Endothelial cell of umbilical vein (primary cell): ENCODE measurements at regions not wholly inside any gene's neighbourhood (a gene's known extent, or its start where the extent isn't known, plus 50 kb on each side); places are given as distances from the start of the nearest gene placed in this dataset.

ENCODE experiments used
- BruUV-seq: library from RNA; stranded (reverse); fragments of 400-500 nt; replicated peaks from 2 replicates; lab custom pipeline; 2021; lab: Mats Ljungman, UMichigan
- CTCF ChIA-PET: fragments of 300-600, 350-600 bp; sonication (Branson Sonifier 250); formaldehyde crosslinking; loops from one replicate; lab custom pipeline; 2021; ENCODE audit warnings: antibody characterized with exemption, inconsistent platforms; lab: Charles Lee
- POLR2A ChIA-PET: fragments of 300-600, 350-600 bp; sonication (Branson Sonifier 250); formaldehyde crosslinking; loops from one replicate; lab custom pipeline; 2021; ENCODE audit warnings: antibody characterized with exemption, inconsistent platforms; lab: Charles Lee
- DNase-seq: peaks from one replicate; pipeline ENCODE4 v3.0.0-alpha.2; 2011; ENCODE audit warnings: low read depth, low spot score
- FAIRE-seq: peaks from 2 replicates; lab custom pipeline; 2011; peaks lifted over from hg19 to GRCh38; lab: Jason Lieb, UNC
- H2AFZ ChIP-seq: 2 replicates; pipeline ENCODE4 v1.6.0; 2012; ENCODE audit warnings: low read depth, low read length, control low read depth, inconsistent platforms
- H3K27ac ChIP-seq: 2 replicates; pipeline ENCODE4 v1.5.1; 2011; ENCODE audit warnings: low read depth, mild to moderate bottlenecking, control low read depth, low read length, moderate library complexity; ENCODE audit not compliant: insufficient read depth
- H3K27me3 ChIP-seq, 2 experiments: 2 replicates each; pipeline versions ENCODE4 v1.6.0 to v1.6.1; 2011; ENCODE audit warnings: low read length in 2 of 2, mixed read lengths in 1 of 2; ENCODE audit not compliant: control insufficient read depth in 2 of 2, insufficient read depth in 2 of 2
- H3K36me3 ChIP-seq, 2 experiments: 2 replicates in 1 of 2; 3 replicates in 1 of 2; pipeline ENCODE4 v1.5.1; 2011; ENCODE audit warnings: low read length in 2 of 2, mild to moderate bottlenecking in 1 of 2, moderate library complexity in 1 of 2; ENCODE audit not compliant: control insufficient read depth in 2 of 2, insufficient read depth in 2 of 2; ENCODE audit errors: extremely low read depth in 1 of 2
- H3K4me1 ChIP-seq: 3 replicates; pipeline ENCODE4 v1.5.1; 2011; ENCODE audit warnings: mild to moderate bottlenecking, low read length; ENCODE audit not compliant: control insufficient read depth, insufficient read depth; ENCODE audit errors: extremely low read depth
- H3K4me2 ChIP-seq: 2 replicates; pipeline ENCODE4 v1.6.1; 2011; ENCODE audit warnings: low read length, control low read depth, mixed read lengths; ENCODE audit not compliant: insufficient read depth
- H3K4me3 ChIP-seq, 3 experiments: fragments of 200-600 bp in 1 of 3; sonication (generic), shearing (Covaris generic) in 1 of 3; replicated peaks in 1 of 3; 2 replicates each; pipeline ENCODE4 v1.5.1; 2011 to 2016; ENCODE audit warnings: control low read depth in 3 of 3, low read length in 3 of 3, mild to moderate bottlenecking in 2 of 3, inconsistent platforms in 1 of 3, low read depth in 1 of 3, moderate library complexity in 1 of 3; ENCODE audit not compliant: insufficient read depth in 1 of 3
- H3K79me2 ChIP-seq: 2 replicates; pipeline ENCODE4 v1.6.0; 2012; ENCODE audit warnings: low read length, inconsistent platforms; ENCODE audit not compliant: control insufficient read depth, insufficient read depth
- H3K9ac ChIP-seq: replicated peaks from 2 replicates; pipeline ENCODE3; 2011; ENCODE audit warnings: low read length, control low read depth; ENCODE audit not compliant: insufficient read depth; ENCODE audit errors: extremely low read depth
- H3K9me1 ChIP-seq: replicated peaks from 3 replicates; pipeline ENCODE4 v1.6.0; 2011; ENCODE audit warnings: mild to moderate bottlenecking, low read length; ENCODE audit not compliant: control insufficient read depth, insufficient read depth; ENCODE audit errors: extremely low read depth
- H3K9me3 ChIP-seq: replicated peaks from 2 replicates; pipeline ENCODE4 v1.5.1; 2012; ENCODE audit warnings: low read length, inconsistent platforms; ENCODE audit not compliant: control insufficient read depth, insufficient read depth
- H4K20me1 ChIP-seq: replicated peaks from 2 replicates; pipeline ENCODE3; 2011; ENCODE audit warnings: mild to moderate bottlenecking, low read length; ENCODE audit not compliant: control insufficient read depth, insufficient read depth; ENCODE audit errors: extremely low read depth
- EZH2 ChIP-seq: IDR thresholded peaks from 2 replicates; pipeline ENCODE4 v1.6.1; 2012; ENCODE audit warnings: borderline replicate concordance, low read depth, mild to moderate bottlenecking, moderate library complexity, low read length, inconsistent platforms; ENCODE audit not compliant: severe bottlenecking
- FOS ChIP-seq: IDR thresholded peaks from 2 replicates; pipeline ENCODE4 v1.6.1; 2011; ENCODE audit warnings: mild to moderate bottlenecking, low read length, moderate library complexity, borderline replicate concordance; ENCODE audit not compliant: insufficient read depth
- GATA2 ChIP-seq: IDR thresholded peaks from 2 replicates; pipeline ENCODE4 v1.7.0; 2011; ENCODE audit warnings: low read depth, mild to moderate bottlenecking, moderate library complexity, mixed read lengths, low read length; ENCODE audit not compliant: insufficient read length, insufficient read depth
- JUN ChIP-seq: IDR thresholded peaks from 2 replicates; pipeline ENCODE4 v1.6.1; 2011; ENCODE audit warnings: borderline replicate concordance, low read depth; ENCODE audit not compliant: insufficient read length, insufficient read depth
- MYC ChIP-seq: IDR thresholded peaks from one replicate; pipeline ENCODE4 v1.6.1; 2011; ENCODE audit warnings: mild to moderate bottlenecking, low read depth, low read length
- POLR2A ChIP-seq: IDR thresholded peaks from 2 replicates; pipeline ENCODE4 v1.6.1; 2012; ENCODE audit warnings: low read depth, mild to moderate bottlenecking, control low read depth, low read length
- POLR2AphosphoS5 ChIP-seq: IDR thresholded peaks from 2 replicates; pipeline ENCODE4 v1.6.1; 2012; ENCODE audit warnings: low read depth, mild to moderate bottlenecking, control low read depth, low read length, moderate library complexity; ENCODE audit not compliant: insufficient read depth
- dilution Hi-C: fragments of 300-500 bp; cut with MboI; formaldehyde crosslinking; loops from one replicate; pipeline ENCODE4 v1.15.0; 2019; ENCODE audit warnings: low sequenced_read_pairs; ENCODE audit not compliant: extremely low pct_ligation_motif_present
- intact Hi-C: fragments of 100-400 bp; cut with micrococcal nuclease; formaldehyde crosslinking; loops from one replicate; pipeline ENCODE4 v1.10.0; 2022
- TF ChIP-seq, protein P1 (sequence below), 2 donors: IDR thresholded peaks; 1 replicate in 1 of 2; 2 replicates in 1 of 2; pipeline ENCODE4 v1.5.1; 2011; ENCODE audit warnings: low read length in 2 of 2, mild to moderate bottlenecking in 2 of 2, moderate library complexity in 2 of 2, control low read depth in 1 of 2, inconsistent platforms in 1 of 2, low read depth in 1 of 2; ENCODE audit not compliant: insufficient read depth in 1 of 2; ENCODE audit errors: extremely low read depth in 1 of 2
- TF ChIP-seq, protein P2 (sequence below): IDR thresholded peaks from 2 replicates; pipeline ENCODE4 v1.6.1; 2011; ENCODE audit not compliant: insufficient read depth, insufficient read length

DNA sequence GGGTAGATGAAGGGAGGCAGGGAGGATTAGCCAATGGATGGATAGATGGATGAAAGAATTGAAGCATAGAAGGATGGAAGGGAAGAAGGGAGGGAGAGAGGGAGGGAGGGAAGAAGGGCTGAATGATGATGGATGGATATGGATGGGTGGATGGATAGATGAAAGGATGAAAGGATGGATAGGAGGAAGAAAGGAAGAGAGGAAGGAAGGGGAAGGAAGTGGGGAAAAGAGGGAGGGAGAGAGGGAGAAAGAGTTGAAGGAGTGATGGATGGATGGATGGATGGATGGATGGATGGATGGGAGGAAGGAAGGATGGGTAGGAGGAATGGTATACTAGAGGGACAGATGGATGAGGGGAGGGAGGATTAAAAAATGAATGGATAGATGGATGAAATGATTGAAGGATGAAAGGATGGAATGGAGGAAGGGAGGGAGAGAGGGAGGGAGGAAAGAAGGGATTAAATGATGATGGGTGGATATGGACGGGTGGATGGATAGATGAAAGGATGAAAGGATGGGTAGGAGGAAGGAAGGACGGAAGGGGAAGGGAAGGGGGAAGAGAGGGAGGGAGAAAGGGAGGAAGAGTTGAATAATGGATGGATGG, 145.9 kb downstream of the MN1 start:
- H3K79me2 ChIP-seq: no peaks in the 10 kb centered on the region
- no peak overlapping the region for H3K9ac ChIP-seq
- H3K9me1 ChIP-seq: no peaks in the 10 kb centered on the region
- BruUV-seq: no TSS peak
- DNase-seq (no peak), FAIRE-seq (no peak)
- TF ChIP-seq FOS (no peak), GATA2 (no peak), POLR2A (no peak), POLR2AphosphoS5 (no peak), EZH2 (no peak), MYC (no peak), JUN (no peak)
- TF ChIP-seq, protein P1, sequence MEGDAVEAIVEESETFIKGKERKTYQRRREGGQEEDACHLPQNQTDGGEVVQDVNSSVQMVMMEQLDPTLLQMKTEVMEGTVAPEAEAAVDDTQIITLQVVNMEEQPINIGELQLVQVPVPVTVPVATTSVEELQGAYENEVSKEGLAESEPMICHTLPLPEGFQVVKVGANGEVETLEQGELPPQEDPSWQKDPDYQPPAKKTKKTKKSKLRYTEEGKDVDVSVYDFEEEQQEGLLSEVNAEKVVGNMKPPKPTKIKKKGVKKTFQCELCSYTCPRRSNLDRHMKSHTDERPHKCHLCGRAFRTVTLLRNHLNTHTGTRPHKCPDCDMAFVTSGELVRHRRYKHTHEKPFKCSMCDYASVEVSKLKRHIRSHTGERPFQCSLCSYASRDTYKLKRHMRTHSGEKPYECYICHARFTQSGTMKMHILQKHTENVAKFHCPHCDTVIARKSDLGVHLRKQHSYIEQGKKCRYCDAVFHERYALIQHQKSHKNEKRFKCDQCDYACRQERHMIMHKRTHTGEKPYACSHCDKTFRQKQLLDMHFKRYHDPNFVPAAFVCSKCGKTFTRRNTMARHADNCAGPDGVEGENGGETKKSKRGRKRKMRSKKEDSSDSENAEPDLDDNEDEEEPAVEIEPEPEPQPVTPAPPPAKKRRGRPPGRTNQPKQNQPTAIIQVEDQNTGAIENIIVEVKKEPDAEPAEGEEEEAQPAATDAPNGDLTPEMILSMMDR (IDR thresholded peaks at IDR 0.05; ENCODE audit: extremely low read depth in 1 of 2, insufficient read depth in 1 of 2, low read depth in 1 of 2, low read length in 2 of 2): no peak
- TF ChIP-seq, protein P2, sequence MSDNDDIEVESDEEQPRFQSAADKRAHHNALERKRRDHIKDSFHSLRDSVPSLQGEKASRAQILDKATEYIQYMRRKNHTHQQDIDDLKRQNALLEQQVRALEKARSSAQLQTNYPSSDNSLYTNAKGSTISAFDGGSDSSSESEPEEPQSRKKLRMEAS: no peak
- CTCF ChIA-PET: no interaction called here
- H3K4me2 ChIP-seq: no peak overlapping the region
- no peaks in the 10 kb centered on the region for H3K4me1 ChIP-seq
- no peaks in the 10 kb centered on the region for H3K36me3 ChIP-seq
- H2AFZ ChIP-seq: no peak overlapping the region
- no peaks in the 10 kb centered on the region for H4K20me1 ChIP-seq
- H3K4me3 ChIP-seq: no peak overlapping the region
- no peak overlapping the region for H3K27ac ChIP-seq
- dilution Hi-C loops: no loop called here
- intact Hi-C loops: no loop called here
- H3K9me3 ChIP-seq: no peaks in the 10 kb centered on the region
- POLR2A ChIA-PET: no interaction called here
- peaks cover 5 to 7% of the 10 kb centered on the region in 2 experiments for H3K27me3 ChIP-seq
